ENCODE measurements at regions not wholly inside any gene's neighbourhood (a gene's known extent, or its start where the extent isn't known, plus 50 kb on each side); places are given as distances from the start of the nearest gene placed in this dataset.

DNA sequence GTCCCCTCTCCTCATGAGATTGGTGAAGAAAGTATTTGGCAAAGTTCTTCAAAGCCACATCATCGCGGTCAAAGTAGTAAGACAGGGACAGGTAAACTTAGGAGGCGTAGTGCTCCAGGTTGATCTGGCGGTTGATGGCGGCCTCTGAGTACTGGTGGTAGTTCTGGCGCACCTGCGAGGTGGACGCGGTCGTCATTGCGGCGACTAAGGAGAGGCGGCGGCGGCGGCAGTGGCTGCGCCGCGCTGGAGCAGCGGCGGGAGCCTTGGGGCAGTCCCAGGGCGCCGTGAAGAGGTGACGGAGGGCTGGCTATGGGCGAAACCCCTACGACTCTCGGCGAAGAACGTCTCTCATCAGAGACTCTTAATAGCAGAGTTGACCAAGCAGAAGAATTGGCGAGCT lies 107.2 kb upstream of the UBE2E3 start:
- TF ChIP-seq EZH2phosphoT487 (IDR thresholded peaks at IDR 0.05; ENCODE audit: low read length) (no peak), EZH2 (optimal IDR thresholded peaks at IDR 0.05; ENCODE audit: low read depth, low read length) (no peak)
- TF ChIP-seq, protein P1, sequence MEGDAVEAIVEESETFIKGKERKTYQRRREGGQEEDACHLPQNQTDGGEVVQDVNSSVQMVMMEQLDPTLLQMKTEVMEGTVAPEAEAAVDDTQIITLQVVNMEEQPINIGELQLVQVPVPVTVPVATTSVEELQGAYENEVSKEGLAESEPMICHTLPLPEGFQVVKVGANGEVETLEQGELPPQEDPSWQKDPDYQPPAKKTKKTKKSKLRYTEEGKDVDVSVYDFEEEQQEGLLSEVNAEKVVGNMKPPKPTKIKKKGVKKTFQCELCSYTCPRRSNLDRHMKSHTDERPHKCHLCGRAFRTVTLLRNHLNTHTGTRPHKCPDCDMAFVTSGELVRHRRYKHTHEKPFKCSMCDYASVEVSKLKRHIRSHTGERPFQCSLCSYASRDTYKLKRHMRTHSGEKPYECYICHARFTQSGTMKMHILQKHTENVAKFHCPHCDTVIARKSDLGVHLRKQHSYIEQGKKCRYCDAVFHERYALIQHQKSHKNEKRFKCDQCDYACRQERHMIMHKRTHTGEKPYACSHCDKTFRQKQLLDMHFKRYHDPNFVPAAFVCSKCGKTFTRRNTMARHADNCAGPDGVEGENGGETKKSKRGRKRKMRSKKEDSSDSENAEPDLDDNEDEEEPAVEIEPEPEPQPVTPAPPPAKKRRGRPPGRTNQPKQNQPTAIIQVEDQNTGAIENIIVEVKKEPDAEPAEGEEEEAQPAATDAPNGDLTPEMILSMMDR (IDR thresholded peaks at IDR 0.05; ENCODE audit: low read length), result no peak
